ENCODE measurements at regions not wholly inside any gene's neighbourhood (a gene's known extent, or its start where the extent isn't known, plus 50 kb on each side); places are given as distances from the start of the nearest gene placed in this dataset.
A peak's percentile ranks its signal among the peaks of the same experiment; 100 is the strongest.

DNA sequence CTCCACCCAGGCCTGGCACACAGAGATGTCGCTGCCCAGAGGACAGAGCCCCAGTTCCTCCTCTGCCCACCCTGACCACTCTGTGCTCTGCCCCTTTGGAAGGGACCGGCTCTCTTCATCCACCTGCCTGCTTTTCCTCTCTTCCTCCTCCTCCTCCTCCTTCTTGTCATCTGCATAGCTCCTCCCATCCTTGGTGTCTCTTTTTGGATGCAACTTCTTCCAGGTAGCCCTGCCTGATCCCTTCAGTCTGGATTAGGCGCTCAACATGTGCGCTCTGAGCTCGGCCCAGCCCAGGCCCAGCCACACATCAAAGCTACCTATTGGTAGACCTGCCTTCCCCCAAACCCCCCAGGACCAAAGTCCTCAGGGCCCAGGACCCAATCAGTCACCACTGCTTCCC lies 52.6 kb upstream of the RXRA start:
- Histone ChIP-seq H3K27ac (ENCODE audit: low read depth in 1 of 2, low read length in 1 of 2) (no peak overlapping the region), H3K36me3 (ENCODE audit: control insufficient read depth in 4 of 4, insufficient read depth in 4 of 4, low read length in 4 of 4) (no peaks in the 10 kb centered on the region), H3K9me3 (ENCODE audit: control insufficient read depth in 4 of 4, insufficient read depth in 3 of 4, low read length in 3 of 4) (peaks cover 0 to 6% (median 0%) of the 10 kb centered on the region in 4 donors), H3K4me3 (no peak overlapping the region), H3K9ac (ENCODE audit: insufficient read depth in 1 of 2, low read length in 2 of 2) (no peak overlapping the region), H3K27me3 (ENCODE audit: control insufficient read depth in 3 of 3, insufficient read depth in 3 of 3, low read length in 2 of 3) (no peaks in the 10 kb centered on the region), H3K4me1 (ENCODE audit: control insufficient read depth in 5 of 5, insufficient read depth in 5 of 5, low read length in 5 of 5) (peaks cover 0 to 9% (median 0%) of the 10 kb centered on the region in 5 donors)
- 96% methylated on average over 5 of the region's 5 CpGs for WGBS, 2 donors
- TF ChIP-seq, protein P1, sequence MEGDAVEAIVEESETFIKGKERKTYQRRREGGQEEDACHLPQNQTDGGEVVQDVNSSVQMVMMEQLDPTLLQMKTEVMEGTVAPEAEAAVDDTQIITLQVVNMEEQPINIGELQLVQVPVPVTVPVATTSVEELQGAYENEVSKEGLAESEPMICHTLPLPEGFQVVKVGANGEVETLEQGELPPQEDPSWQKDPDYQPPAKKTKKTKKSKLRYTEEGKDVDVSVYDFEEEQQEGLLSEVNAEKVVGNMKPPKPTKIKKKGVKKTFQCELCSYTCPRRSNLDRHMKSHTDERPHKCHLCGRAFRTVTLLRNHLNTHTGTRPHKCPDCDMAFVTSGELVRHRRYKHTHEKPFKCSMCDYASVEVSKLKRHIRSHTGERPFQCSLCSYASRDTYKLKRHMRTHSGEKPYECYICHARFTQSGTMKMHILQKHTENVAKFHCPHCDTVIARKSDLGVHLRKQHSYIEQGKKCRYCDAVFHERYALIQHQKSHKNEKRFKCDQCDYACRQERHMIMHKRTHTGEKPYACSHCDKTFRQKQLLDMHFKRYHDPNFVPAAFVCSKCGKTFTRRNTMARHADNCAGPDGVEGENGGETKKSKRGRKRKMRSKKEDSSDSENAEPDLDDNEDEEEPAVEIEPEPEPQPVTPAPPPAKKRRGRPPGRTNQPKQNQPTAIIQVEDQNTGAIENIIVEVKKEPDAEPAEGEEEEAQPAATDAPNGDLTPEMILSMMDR (IDR thresholded peaks at IDR 0.05; ENCODE audit: control extremely low read depth, extremely low read depth) = no peak
- no peak for ATAC-seq (ENCODE audit: insufficient read depth, low FRiP score)
- no peak for DNase-seq

DNA sequence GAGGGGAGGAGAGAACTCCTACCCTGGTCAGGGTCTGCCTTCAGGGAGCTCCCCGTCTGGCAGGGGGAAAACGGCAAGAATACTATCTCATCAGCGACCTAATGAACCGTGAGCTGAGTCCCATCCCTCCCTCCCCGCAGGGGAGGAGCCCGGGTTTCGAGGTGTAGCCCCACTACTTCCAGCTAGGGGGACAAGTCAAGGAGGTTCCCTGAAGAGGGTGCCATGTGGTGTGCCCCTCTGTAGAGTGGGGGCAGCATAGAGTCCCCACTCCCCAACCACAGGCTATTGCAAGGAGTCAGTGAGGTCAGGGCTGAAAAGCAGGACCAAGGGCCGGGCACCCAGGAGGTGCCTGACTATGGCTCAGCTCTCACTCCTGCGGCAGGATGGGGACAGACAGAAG lies 50.9 kb upstream of the RXRA start:
- ATAC-seq (ENCODE audit: insufficient read depth, low FRiP score) (no peak), DNase-seq (no peak)
- H3K9ac ChIP-seq (ENCODE audit: insufficient read depth in 1 of 2, low read length in 2 of 2) = no peak overlapping the region
- TF ChIP-seq, protein P1 (IDR thresholded peaks at IDR 0.05; ENCODE audit: control extremely low read depth, extremely low read depth) = no peak
- 57 to 67% methylated on average over 9 of the region's 9 CpGs for WGBS, 2 donors
- no peak overlapping the region for H3K27ac ChIP-seq (ENCODE audit: low read depth in 1 of 2, low read length in 1 of 2)
- peaks cover 0 to 6% (median 0%) of the 10 kb centered on the region in 4 donors for H3K9me3 ChIP-seq (ENCODE audit: control insufficient read depth in 4 of 4, insufficient read depth in 3 of 4, low read length in 3 of 4)
- H3K36me3 ChIP-seq (ENCODE audit: control insufficient read depth in 4 of 4, insufficient read depth in 4 of 4, low read length in 4 of 4) = no peaks in the 10 kb centered on the region
- H3K4me1 ChIP-seq (ENCODE audit: control insufficient read depth in 5 of 5, insufficient read depth in 5 of 5, low read length in 5 of 5) = peaks cover 0 to 9% (median 0%) of the 10 kb centered on the region in 5 donors
- H3K4me3 ChIP-seq = no peak overlapping the region
- H3K27me3 ChIP-seq (ENCODE audit: control insufficient read depth in 3 of 3, insufficient read depth in 3 of 3, low read length in 2 of 3) = no peaks in the 10 kb centered on the region

DNA sequence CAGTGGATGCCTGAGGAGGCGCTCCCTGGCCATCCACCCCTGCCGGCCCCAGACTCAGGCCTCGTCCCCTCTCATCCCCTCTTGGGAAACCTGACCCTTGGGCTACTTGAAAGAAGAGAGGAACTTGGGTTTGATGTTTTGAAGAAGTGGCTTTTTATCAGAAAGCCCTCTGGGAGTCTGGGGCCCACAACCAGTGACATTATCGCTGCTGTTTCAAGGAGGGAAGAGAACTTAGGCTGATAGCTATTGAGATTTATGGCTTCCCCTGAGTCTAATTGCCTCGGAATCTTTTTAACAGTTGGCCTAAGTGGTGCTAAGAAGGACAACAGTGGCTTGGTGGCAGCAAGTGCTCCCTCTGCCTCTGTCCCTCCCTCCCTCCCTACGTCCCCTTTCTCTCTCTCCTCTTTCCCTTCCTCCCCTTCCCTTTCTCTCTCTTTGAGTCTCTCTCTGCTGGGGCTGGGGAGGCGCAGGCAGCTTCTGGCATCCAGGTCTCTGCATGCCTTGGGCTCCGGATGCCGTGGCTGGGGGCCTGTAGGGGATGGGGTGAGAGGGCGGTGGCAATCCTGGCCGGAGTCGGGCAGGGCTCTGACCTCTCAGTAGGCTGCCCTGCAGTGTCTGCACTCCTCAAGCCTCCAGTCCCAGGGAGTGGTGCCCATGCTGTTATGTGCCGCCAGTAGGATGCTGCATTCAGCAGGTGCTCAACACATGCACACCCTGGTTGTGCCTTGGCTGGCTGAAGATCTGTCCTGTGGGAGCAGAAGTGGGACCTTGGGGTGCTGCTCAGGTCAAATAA lies 49.6 kb upstream of the RXRA start:
- H3K36me3 ChIP-seq (ENCODE audit: control insufficient read depth in 4 of 4, insufficient read depth in 4 of 4, low read length in 4 of 4) = no peaks in the 10 kb centered on the region
- peaks cover 0 to 9% (median 0%) of the 10 kb centered on the region in 5 donors for H3K4me1 ChIP-seq (ENCODE audit: control insufficient read depth in 5 of 5, insufficient read depth in 5 of 5, low read length in 5 of 5)
- no peak overlapping the region for H3K27ac ChIP-seq (ENCODE audit: low read depth in 1 of 2, low read length in 1 of 2)
- H3K27me3 ChIP-seq (ENCODE audit: control insufficient read depth in 3 of 3, insufficient read depth in 3 of 3, low read length in 2 of 3) = peaks cover 0 to 3% (median 0%) of the 10 kb centered on the region in 3 donors
- ATAC-seq (ENCODE audit: insufficient read depth, low FRiP score) (no peak), DNase-seq (peak in 1 of 3 donors; percentile 29)
- TF ChIP-seq, protein P1 (IDR thresholded peaks at IDR 0.05; ENCODE audit: control extremely low read depth, extremely low read depth) = no peak
- H3K4me3 ChIP-seq = no peak overlapping the region
- peaks cover 0 to 6% (median 0%) of the 10 kb centered on the region in 4 donors for H3K9me3 ChIP-seq (ENCODE audit: control insufficient read depth in 4 of 4, insufficient read depth in 3 of 4, low read length in 3 of 4)
- 27 to 46% methylated on average over 13 of the region's 13 CpGs for WGBS, 2 donors
- no peak overlapping the region for H3K9ac ChIP-seq (ENCODE audit: insufficient read depth in 1 of 2, low read length in 2 of 2)
